Tongue (tissue), 1 donor: ENCODE measurements at regions not wholly inside any gene's neighbourhood (a gene's known extent, or its start where the extent isn't known, plus 50 kb on each side); places are given as distances from the start of the nearest gene placed in this dataset.

ENCODE experiments used
- DNase-seq: peaks from one replicate; pipeline ENCODE4 v3.0.0-alpha.2; 2015

GRCh38 chr12:124395284-124395752 lies 100.4 kb downstream of the RFLNA start:
- no peak for DNase-seq

GRCh38 chr12:124394462-124395128 lies 99.7 kb downstream of the RFLNA start:
- DNase-seq, result no peak

- DNase-seq, result no peak
Measured at GRCh38 chr12:124393831-124394230, 98.9 kb downstream of the RFLNA start.

GRCh38 chr12:124393414-124393790 lies 98.5 kb downstream of the RFLNA start:
- no peak for DNase-seq

- peak; percentile 93 for DNase-seq
Measured at GRCh38 chr12:124392667-124393413, 97.9 kb downstream of the RFLNA start.

GRCh38 chr12:124392271-124392666 lies 97.4 kb downstream of the RFLNA start:
- DNase-seq, result peak; percentile 61

- DNase-seq, result no peak
Measured at GRCh38 chr12:124391340-124392261, 96.7 kb downstream of the RFLNA start.

GRCh38 chr12:124390442-124391097 lies 95.7 kb downstream of the RFLNA start:
- DNase-seq, result no peak

GRCh38 chr12:124389725-124390441 lies 95.0 kb downstream of the RFLNA start:
- DNase-seq, result no peak

GRCh38 chr12:124389138-124389724 lies 94.3 kb downstream of the RFLNA start:
- peak; percentile 88 for DNase-seq

- peak; percentile 91 for DNase-seq
Measured at GRCh38 chr12:124388679-124389137, 93.8 kb downstream of the RFLNA start.

- no peak for DNase-seq
Measured at GRCh38 chr12:124388038-124388671, 93.3 kb downstream of the RFLNA start.

GRCh38 chr12:124387528-124387911 lies 92.6 kb downstream of the RFLNA start:
- DNase-seq, result peak; percentile 77

GRCh38 chr12:124386661-124387527 lies 92.0 kb downstream of the RFLNA start:
- no peak for DNase-seq

- DNase-seq, result peak; percentile 82
Measured at GRCh38 chr12:124386059-124386458, 91.2 kb downstream of the RFLNA start.

- DNase-seq, result no peak
Measured at GRCh38 chr12:124385219-124385969, 90.5 kb downstream of the RFLNA start.

- no peak for DNase-seq
Measured at GRCh38 chr12:124384299-124384894, 89.5 kb downstream of the RFLNA start.

GRCh38 chr12:124383028-124383427 lies 88.1 kb downstream of the RFLNA start:
- no peak for DNase-seq
